HCT116 (cell line): ENCODE measurements at regions not wholly inside any gene's neighbourhood (a gene's known extent, or its start where the extent isn't known, plus 50 kb on each side); places are given as distances from the start of the nearest gene placed in this dataset.

Source experiments
- ATAC-seq: fragments of 200-7000 bp; cut with Tn5 transposase; 2 replicates; pipeline ENCODE4 v1.9.1; 2020; ENCODE audit warnings: mild to moderate bottlenecking, moderate library complexity
- BruUV-seq: library from RNA; stranded (reverse); fragments of 400-500 nt; replicated peaks from 2 replicates; lab custom pipeline; 2021; lab: Mats Ljungman, UMichigan
- CTCF ChIA-PET: fragments of 300-600 bp; sonication (Branson Sonifier 250); formaldehyde crosslinking; loops from one replicate; lab custom pipeline; 2021; ENCODE audit warnings: antibody characterized with exemption; lab: Charles Lee
- POLR2A ChIA-PET: fragments of 300-600, 350-600 bp; sonication (Branson Sonifier 250); formaldehyde crosslinking; loops from one replicate; lab custom pipeline; 2021; ENCODE audit warnings: antibody characterized with exemption; lab: Charles Lee
- RAD21 ChIA-PET, 2 experiments: fragments of 300-600 bp; sonication (Branson Sonifier 250); formaldehyde crosslinking; loops; one replicate each; lab custom pipeline; 2023; ENCODE audit warnings: low total read pairs in 2 of 2; ENCODE audit not compliant: uncharacterized antibody in 2 of 2, unreplicated experiment in 2 of 2, low non-redundant PET in 1 of 2; lab: Charles Lee
- DNase-seq: peaks from one replicate; pipeline ENCODE4 v3.0.0-alpha.2; 2010; ENCODE audit warnings: low read depth, low spot score
- H2AFZ ChIP-seq: fragments of 200-600 bp; shearing (Covaris generic), sonication (generic); 2 replicates; pipeline ENCODE4 v1.6.1; 2017; ENCODE audit warnings: low read depth, mixed run types, mixed read lengths, antibody characterized with exemption, low read length; ENCODE audit not compliant: poor library complexity, severe bottlenecking
- H3K27ac ChIP-seq: 2 replicates; pipeline ENCODE4 v1.5.1; 2012; ENCODE audit warnings: low read depth, low read length
- H3K27me3 ChIP-seq: fragments of 200-600 bp; sonication (generic); 2 replicates; pipeline ENCODE4 v1.6.1; 2016; ENCODE audit warnings: mixed run types, low read length, mixed read lengths; ENCODE audit not compliant: insufficient read depth
- H3K36me3 ChIP-seq, 2 experiments: fragments of 200-500 bp in 1 of 2; fragments of 200-600 bp in 1 of 2; sonication (Bioruptor generic) in 1 of 2; sonication (generic) in 1 of 2; 2 replicates each; pipeline versions ENCODE4 v1.5.1 to v1.6.1; 2014 to 2016; ENCODE audit warnings: low read length in 2 of 2, inconsistent platforms in 1 of 2, mixed read lengths in 1 of 2, mixed run types in 1 of 2; ENCODE audit not compliant: insufficient read depth in 2 of 2, control insufficient read depth in 1 of 2
- H3K4me1 ChIP-seq, 2 experiments: fragments of 200-600 bp in 1 of 2; sonication (generic) in 1 of 2; 2 replicates each; pipeline versions ENCODE4 v1.5.1 to v1.6.1; 2012 to 2017; ENCODE audit warnings: low read length in 2 of 2, inconsistent platforms in 1 of 2, mild to moderate bottlenecking in 1 of 2, mixed read lengths in 1 of 2, mixed run types in 1 of 2, moderate library complexity in 1 of 2; ENCODE audit not compliant: insufficient read depth in 2 of 2, control insufficient read depth in 1 of 2
- H3K4me2 ChIP-seq: fragments of 200-600 bp; sonication (generic); 2 replicates; pipeline ENCODE4 v1.6.1; 2017; ENCODE audit warnings: mixed run types, low read length, mixed read lengths
- H3K4me3 ChIP-seq, 2 experiments: fragments of 200-600 bp in 1 of 2; sonication (generic) in 1 of 2; replicated peaks in 1 of 2; 2 replicates each; pipeline ENCODE4 v1.5.1; 2011 to 2016; ENCODE audit warnings: low read length in 2 of 2, control low read depth in 1 of 2, low read depth in 1 of 2, mild to moderate bottlenecking in 1 of 2, mixed read lengths in 1 of 2, mixed run types in 1 of 2
- H3K79me2 ChIP-seq: fragments of 200-600 bp; sonication (generic); 2 replicates; pipeline ENCODE4 v1.6.1; 2017; ENCODE audit warnings: mild to moderate bottlenecking, mixed run types, low read length, moderate library complexity, mixed read lengths; ENCODE audit not compliant: insufficient read depth
- H3K9ac ChIP-seq: fragments of 200-600 bp; sonication (generic); 2 replicates; pipeline ENCODE4 v1.6.1; 2016; ENCODE audit warnings: low read length, mixed read lengths
- H3K9me2 ChIP-seq: fragments of 200-600 bp; sonication (generic), shearing (Covaris generic); 2 replicates; pipeline ENCODE4 v1.6.1; 2017; ENCODE audit warnings: mixed run types, mild to moderate bottlenecking, moderate library complexity; ENCODE audit not compliant: insufficient read depth
- H3K9me3 ChIP-seq, 2 experiments: fragments of 200-500 bp in 1 of 2; fragments of 200-600 bp in 1 of 2; sonication (Bioruptor generic) in 1 of 2; sonication (generic) in 1 of 2; 2 replicates each; pipeline ENCODE4 v1.6.1; 2014 to 2017; ENCODE audit warnings: low read length in 2 of 2, mixed read lengths in 2 of 2, inconsistent platforms in 1 of 2, low read depth in 1 of 2, mild to moderate bottlenecking in 1 of 2, mixed run types in 1 of 2, moderate library complexity in 1 of 2; ENCODE audit not compliant: control insufficient read depth in 1 of 2, insufficient read depth in 1 of 2
- H4K20me1 ChIP-seq: fragments of 200-600 bp; sonication (generic), shearing (Covaris generic); 2 replicates; pipeline ENCODE4 v1.6.1; 2017; ENCODE audit warnings: mixed run types, mild to moderate bottlenecking, moderate library complexity; ENCODE audit not compliant: insufficient read depth
- ELF1 ChIP-seq: IDR thresholded peaks from 2 replicates; pipeline ENCODE4 v1.6.1; 2012; ENCODE audit warnings: low read depth, borderline replicate concordance
- EZH2phosphoT487 ChIP-seq: fragments of 200-600 bp; IDR thresholded peaks from 2 replicates; pipeline ENCODE4 v1.6.1; 2018; ENCODE audit warnings: antibody characterized with exemption, borderline replicate concordance
- MAX ChIP-seq: IDR thresholded peaks from 2 replicates; pipeline ENCODE4 v1.6.1; 2012
- POLR2A ChIP-seq: IDR thresholded peaks from 2 replicates; pipeline ENCODE4 v1.7.0; 2011; ENCODE audit warnings: borderline replicate concordance; ENCODE audit not compliant: insufficient read depth, insufficient read length; ENCODE audit errors: extremely low read depth
- RAD21 ChIP-seq: IDR thresholded peaks from 2 replicates; pipeline ENCODE4 v1.6.1; 2012; ENCODE audit warnings: low read depth, mild to moderate bottlenecking
- REST ChIP-seq: IDR thresholded peaks from 2 replicates; pipeline ENCODE4 v1.6.1; 2012; ENCODE audit warnings: low read depth
- SP1 ChIP-seq: IDR thresholded peaks from 2 replicates; pipeline ENCODE4 v1.6.1; 2012; ENCODE audit warnings: low read depth
- SRF ChIP-seq: IDR thresholded peaks from 2 replicates; pipeline ENCODE4 v1.6.1; 2012; ENCODE audit warnings: low read depth
- intact Hi-C: fragments of 100-400 bp; cut with micrococcal nuclease; formaldehyde crosslinking; loops from 2 replicates; pipeline ENCODE4 v1.10.0; 2022

- Histone ChIP-seq H4K20me1 (no peaks in the 10 kb centered on the region), H3K4me2 (no peak overlapping the region), H3K9me2 (no peaks in the 10 kb centered on the region), H3K27ac (no peak overlapping the region), H3K79me2 (no peaks in the 10 kb centered on the region), H3K27me3 (peaks cover 9% of the 10 kb centered on the region; the same call in 1 of the 2 replicates), H3K9me3 (no peaks in the 10 kb centered on the region), H3K4me1 (no peaks in the 10 kb centered on the region), H3K9ac (no peak overlapping the region), H2AFZ (no peak overlapping the region), H3K36me3 (no peaks in the 10 kb centered on the region), H3K4me3 (no peak overlapping the region)
- no peak for DNase-seq
- BruUV-seq = no TSS peak
- intact Hi-C loops = no loop called here
- no peak for ATAC-seq
- RAD21 ChIA-PET = no interaction called here
- CTCF ChIA-PET = no interaction called here
- TF ChIP-seq REST (no peak), SP1 (no peak), ELF1 (no peak), MAX (no peak), EZH2phosphoT487 (no peak), SRF (no peak), RAD21 (no peak), POLR2A (no peak)
- POLR2A ChIA-PET = no interaction called here
Observed at GRCh38 chr1:213521206-213521605, 466.6 kb upstream of the PROX1 start.
